GM20000 (cell line): ENCODE measurements at regions not wholly inside any gene's neighbourhood (a gene's known extent, or its start where the extent isn't known, plus 50 kb on each side); places are given as distances from the start of the nearest gene placed in this dataset.

Source experiments
- DNase-seq: peaks from one replicate; pipeline ENCODE4 v3.0.0; 2012; ENCODE audit warnings: low spot score
- CTCF ChIP-seq: IDR thresholded peaks from 2 replicates; pipeline ENCODE4 v1.5.1; 2012; ENCODE audit warnings: mild to moderate bottlenecking, control low read depth; ENCODE audit errors: extremely low read depth, missing control alignments

GRCh38 chr5:124873188-124873587 is 126.7 kb upstream of the ZNF608 start:
- no peak for DNase-seq
- no peak for TF ChIP-seq CTCF

GRCh38 chr5:124873713-124874112 is 127.3 kb upstream of the ZNF608 start:
- DNase-seq: no peak
- TF ChIP-seq CTCF: no peak

- TF ChIP-seq CTCF: no peak
- no peak for DNase-seq
These were observed 130.1 kb upstream of the ZNF608 start for GRCh38 chr5:124876566-124876965.

GRCh38 chr5:124876983-124877382 is 130.5 kb upstream of the ZNF608 start:
- no peak for TF ChIP-seq CTCF
- no peak for DNase-seq

- TF ChIP-seq CTCF: no peak
These were observed 131.2 kb upstream of the ZNF608 start for GRCh38 chr5:124877501-124878146.

GRCh38 chr5:124878583-124879342 is 132.3 kb upstream of the ZNF608 start:
- DNase-seq: no peak
- TF ChIP-seq CTCF: no peak

More at GRCh38 chr5:124877501-124878146, 131.2 kb upstream of the ZNF608 start:
- DNase-seq: no peak

- no peak for TF ChIP-seq CTCF
These were observed 134.7 kb upstream of the ZNF608 start for GRCh38 chr5:124880903-124881697.

More at GRCh38 chr5:124880903-124881697, 134.7 kb upstream of the ZNF608 start:
- no peak for DNase-seq
